ENCODE measurements at regions not wholly inside any gene's neighbourhood (a gene's known extent, or its start where the extent isn't known, plus 50 kb on each side); places are given as distances from the start of the nearest gene placed in this dataset.
A peak's percentile ranks its signal among the peaks of the same experiment; 100 is the strongest.
"Not testable (repeated sequence)": the region's sequence is repeated elsewhere in the genome, so short reads cannot be mapped to it uniquely, and the experiment has no call there.

GRCh38 chr7:92909686-92910475 is 73.5 kb upstream of the CDK6 start:
- Histone ChIP-seq H3K9me3 (ENCODE audit: insufficient read depth, low read length, severe bottlenecking) (no peaks in the 10 kb centered on the region), H3K36me3 (ENCODE audit: insufficient read depth, low read length) (no peaks in the 10 kb centered on the region), H3K4me3 (ENCODE audit: low read depth in 1 of 2, low read length in 2 of 2) (no peak overlapping the region), H3K9ac (ENCODE audit: low read depth, low read length) (no peak overlapping the region), H3K4me2 (ENCODE audit: insufficient read depth, low read length) (no peak overlapping the region), H3K27me3 (ENCODE audit: insufficient read depth, low read length, poor library complexity) (no peaks in the 10 kb centered on the region), H4K20me1 (ENCODE audit: insufficient read depth, low read length) (no peaks in the 10 kb centered on the region), H3K79me2 (ENCODE audit: insufficient read depth, low read length) (peaks cover 1% of the 10 kb centered on the region), H3K4me1 (ENCODE audit: insufficient read depth, low read length) (peaks cover 2% of the 10 kb centered on the region), H2AFZ (ENCODE audit: low read depth, low read length) (no peak overlapping the region), H3K27ac (ENCODE audit: low read length) (no peak overlapping the region)
- ATAC-seq (ENCODE audit: insufficient read depth, low read depth) (no peak), DNase-seq (no peak)
- TF ChIP-seq CTCF (IDR thresholded peaks at IDR 0.05; ENCODE audit: borderline replicate concordance, extremely low read depth, low read length, poor library complexity, severe bottlenecking) (no peak), EZH2 (IDR thresholded peaks at IDR 0.05; ENCODE audit: borderline replicate concordance, low read depth, low read length, severe bottlenecking) (no peak)

- H3K9ac ChIP-seq (ENCODE audit: low read depth, low read length) = no peak overlapping the region; the same call in 1 of the 2 replicates
- H3K9me3 ChIP-seq (ENCODE audit: insufficient read depth, low read length, severe bottlenecking) = no peaks in the 10 kb centered on the region
- H3K27me3 ChIP-seq (ENCODE audit: insufficient read depth, low read length, poor library complexity) = no peaks in the 10 kb centered on the region
- peak overlapping the region; percentile 47; the same call in 1 of the 2 replicates for H3K27ac ChIP-seq (ENCODE audit: low read length)
- H3K79me2 ChIP-seq (ENCODE audit: insufficient read depth, low read length) = peaks cover 3% of the 10 kb centered on the region
- TF ChIP-seq CTCF (IDR thresholded peaks at IDR 0.05; ENCODE audit: borderline replicate concordance, extremely low read depth, low read length, poor library complexity, severe bottlenecking) = no peak
- TF ChIP-seq EZH2 (IDR thresholded peaks at IDR 0.05; ENCODE audit: borderline replicate concordance, low read depth, low read length, severe bottlenecking) = no peak
- peak overlapping the region; percentile 66; the same call in 1 of the 2 replicates for H2AFZ ChIP-seq (ENCODE audit: low read depth, low read length)
- DNase-seq = peak; percentile 90
- no peaks in the 10 kb centered on the region for H4K20me1 ChIP-seq (ENCODE audit: insufficient read depth, low read length)
- H3K4me2 ChIP-seq (ENCODE audit: insufficient read depth, low read length) = peak overlapping the region; percentile 53
- peak; percentile 100 for ATAC-seq (ENCODE audit: insufficient read depth, low read depth)
- peaks cover 23% of the 10 kb centered on the region for H3K4me1 ChIP-seq (ENCODE audit: insufficient read depth, low read length)
- H3K4me3 ChIP-seq (ENCODE audit: low read depth in 1 of 2, low read length in 2 of 2) = no peak overlapping the region
- H3K36me3 ChIP-seq (ENCODE audit: insufficient read depth, low read length) = no peaks in the 10 kb centered on the region
Measured at GRCh38 chr7:92904244-92905131, 68.1 kb upstream of the CDK6 start.

- Histone ChIP-seq H3K4me1 (ENCODE audit: insufficient read depth, low read length) (peaks cover 10% of the 10 kb centered on the region), H3K4me2 (ENCODE audit: insufficient read depth, low read length) (no peak overlapping the region), H3K4me3 (ENCODE audit: low read depth in 1 of 2, low read length in 2 of 2) (no peak overlapping the region), H4K20me1 (ENCODE audit: insufficient read depth, low read length) (no peaks in the 10 kb centered on the region), H3K36me3 (ENCODE audit: insufficient read depth, low read length) (peaks cover 6% of the 10 kb centered on the region), H3K9ac (ENCODE audit: low read depth, low read length) (no peak overlapping the region), H3K27ac (ENCODE audit: low read length) (no peak overlapping the region), H3K9me3 (ENCODE audit: insufficient read depth, low read length, severe bottlenecking) (peaks cover 7% of the 10 kb centered on the region), H3K79me2 (ENCODE audit: insufficient read depth, low read length) (peaks cover 3% of the 10 kb centered on the region; the same call in 1 of the 2 replicates), H3K27me3 (ENCODE audit: insufficient read depth, low read length, poor library complexity) (no peaks in the 10 kb centered on the region), H2AFZ (ENCODE audit: low read depth, low read length) (no peak overlapping the region)
- ATAC-seq (ENCODE audit: insufficient read depth, low read depth) (0 out of 3 replicates have a peak, but pooled peaks have one; percentile 14), DNase-seq (no peak)
- no peak for TF ChIP-seq EZH2 (IDR thresholded peaks at IDR 0.05; ENCODE audit: borderline replicate concordance, low read depth, low read length, severe bottlenecking)
- no peak for TF ChIP-seq CTCF (IDR thresholded peaks at IDR 0.05; ENCODE audit: borderline replicate concordance, extremely low read depth, low read length, poor library complexity, severe bottlenecking)
Measured at GRCh38 chr7:92898798-92899197, 62.4 kb upstream of the CDK6 start.

GRCh38 chr7:92894857-92895256 is 58.5 kb upstream of the CDK6 start:
- H3K9me3 ChIP-seq (ENCODE audit: insufficient read depth, low read length, severe bottlenecking) = not testable (repeated sequence)

More at GRCh38 chr7:92894857-92895256, 58.5 kb upstream of the CDK6 start:
- not testable (repeated sequence) for H3K9ac ChIP-seq (ENCODE audit: low read depth, low read length); H4K20me1 ChIP-seq (ENCODE audit: insufficient read depth, low read length); H3K4me1 ChIP-seq (ENCODE audit: insufficient read depth, low read length); H3K79me2 ChIP-seq (ENCODE audit: insufficient read depth, low read length); H3K4me2 ChIP-seq (ENCODE audit: insufficient read depth, low read length); H3K27ac ChIP-seq (ENCODE audit: low read length); H3K27me3 ChIP-seq (ENCODE audit: insufficient read depth, low read length, poor library complexity); H3K4me3 ChIP-seq (ENCODE audit: low read depth in 1 of 2, low read length in 2 of 2); ATAC-seq (ENCODE audit: insufficient read depth, low read depth); H3K36me3 ChIP-seq (ENCODE audit: insufficient read depth, low read length); H2AFZ ChIP-seq (ENCODE audit: low read depth, low read length); DNase-seq
